GM21390 (cell line): ENCODE measurements at regions not wholly inside any gene's neighbourhood (a gene's known extent, or its start where the extent isn't known, plus 50 kb on each side); places are given as distances from the start of the nearest gene placed in this dataset.

Source experiments
- ATAC-seq: cut with Tn5 transposase; IDR thresholded peaks from one replicate; pipeline ENCODE4 v1.9.1; 2021; ENCODE audit not compliant: unreplicated experiment

DNA sequence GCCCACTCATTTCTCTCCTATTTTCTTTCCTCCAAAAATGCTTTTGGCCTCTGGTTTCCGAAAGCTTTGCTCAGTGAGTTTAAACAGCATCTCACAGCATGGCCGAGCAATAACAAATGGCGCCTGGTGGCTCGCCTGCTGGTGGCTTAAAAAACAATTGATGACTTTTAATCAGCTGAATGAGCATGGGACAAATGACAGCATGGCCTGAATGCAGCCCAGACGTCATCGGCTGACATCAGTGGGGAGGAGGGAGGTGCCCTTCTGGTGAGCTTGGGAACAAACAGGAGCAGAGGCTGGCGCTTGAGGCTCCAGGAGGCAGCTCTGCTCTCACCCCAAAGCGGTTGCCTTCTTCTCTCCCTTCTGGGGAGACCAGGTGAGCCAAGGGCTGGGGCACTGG lies 286.4 kb downstream of the BCOR start:
- ATAC-seq = no peak

DNA sequence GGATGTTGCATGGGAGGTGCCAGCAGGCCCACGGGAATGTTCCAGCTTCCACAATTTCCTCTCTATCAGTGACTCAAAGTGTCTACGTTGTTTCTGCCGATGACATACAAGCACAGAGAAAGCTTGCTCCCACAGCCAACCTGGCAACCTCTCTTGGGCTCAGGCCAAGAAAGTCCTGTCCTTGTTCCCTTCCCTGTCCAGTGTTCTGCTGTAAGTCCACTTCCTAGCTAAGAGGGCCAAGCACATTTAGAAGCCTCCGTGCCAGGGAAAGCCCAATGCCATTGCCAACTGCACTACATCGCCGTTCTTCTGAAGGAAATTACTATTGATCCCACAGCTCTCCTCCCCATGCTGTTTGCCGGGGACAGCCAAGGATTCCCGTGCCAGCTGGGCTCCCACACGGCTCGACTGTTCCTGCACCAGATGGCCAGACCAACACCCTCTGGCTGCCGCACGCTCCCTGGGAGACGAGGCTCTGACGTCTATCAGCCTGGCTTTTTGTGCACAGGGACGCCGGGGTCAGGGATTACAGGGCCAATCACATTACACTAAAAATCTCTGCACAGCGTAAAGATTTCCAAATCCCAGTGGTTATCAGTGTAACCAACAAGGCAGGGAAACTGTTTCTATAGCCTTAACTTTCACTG lies 284.0 kb downstream of the BCOR start:
- ATAC-seq = no peak

DNA sequence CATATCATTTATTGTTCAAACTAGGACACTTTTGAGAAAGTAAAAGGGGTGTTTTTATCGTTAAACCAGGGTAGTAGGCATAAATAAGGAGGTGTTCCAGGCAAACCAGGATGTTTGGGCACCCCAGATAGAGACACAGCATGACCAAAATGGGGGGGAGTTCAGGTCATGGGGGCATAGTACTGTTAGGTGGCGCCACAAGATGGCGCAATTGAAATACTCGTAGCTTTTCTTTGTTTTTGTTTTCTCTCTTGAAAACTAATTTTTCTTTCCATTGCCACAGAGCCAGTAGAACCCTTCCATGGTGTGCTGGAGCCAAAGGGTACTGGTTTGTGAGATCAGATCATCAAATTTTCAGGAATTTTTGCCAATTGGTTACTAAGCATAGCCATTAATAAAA lies 283.4 kb downstream of the BCOR start:
- ATAC-seq = no peak

DNA sequence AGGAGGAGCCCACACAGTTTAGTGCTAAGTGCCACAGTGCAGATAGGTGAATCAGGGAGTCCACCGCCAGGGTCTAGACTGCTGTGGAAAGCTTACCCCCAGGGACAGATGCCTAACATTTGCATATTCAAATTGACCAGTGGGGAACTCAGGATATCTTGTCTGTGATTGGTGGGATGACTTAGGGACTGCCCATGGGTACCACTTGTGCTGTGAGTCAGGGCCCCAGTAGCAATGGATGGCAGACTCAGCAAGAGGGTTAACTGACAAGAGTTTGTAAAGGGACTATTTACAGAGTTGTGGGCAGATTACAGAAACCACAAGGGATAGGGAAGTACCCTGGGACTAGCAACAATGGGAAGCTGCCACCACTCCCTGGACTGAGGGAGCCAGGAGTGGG lies 282.1 kb downstream of the BCOR start:
- ATAC-seq = no peak

DNA sequence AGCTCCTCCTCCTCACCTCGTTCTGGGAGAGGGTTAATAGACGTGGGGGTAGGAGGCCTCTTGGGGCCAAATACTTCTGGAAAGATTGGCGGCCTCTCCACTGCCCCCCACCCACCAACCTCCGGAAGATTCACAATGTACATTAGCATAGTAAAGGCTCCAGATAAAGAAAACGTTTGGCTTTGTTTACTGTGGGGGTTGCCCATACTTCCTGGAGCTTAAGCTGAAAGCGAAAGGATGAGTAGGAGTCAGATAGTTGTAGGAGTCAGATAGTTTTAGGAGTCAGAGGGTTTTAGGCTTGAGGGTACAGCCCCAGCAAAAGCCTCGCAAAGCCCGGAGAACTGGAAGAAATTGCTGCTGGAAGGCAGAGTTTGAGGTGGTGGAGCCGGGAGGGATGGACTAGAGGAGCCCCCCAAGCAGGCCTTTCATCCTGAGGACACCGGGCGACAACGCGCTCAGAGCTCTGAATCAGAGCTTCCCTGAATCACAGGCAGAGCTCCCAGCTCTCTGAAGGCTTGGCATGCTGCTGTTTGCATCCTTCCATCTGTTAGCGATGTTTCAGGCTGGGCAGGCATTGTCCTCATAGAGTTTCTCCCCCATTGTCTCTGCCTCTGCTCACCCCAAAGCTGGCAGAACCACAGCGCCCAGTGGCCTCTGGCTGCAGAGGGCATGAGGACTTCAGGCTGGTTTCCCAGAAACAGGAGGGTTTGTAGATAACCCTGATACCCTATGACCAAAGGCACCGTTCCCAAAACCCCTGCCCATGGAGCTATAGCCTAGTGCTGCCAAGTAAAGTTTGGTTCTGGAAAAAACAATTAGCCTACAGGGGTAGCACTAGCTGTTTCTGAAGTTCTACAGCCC lies 280.7 kb downstream of the BCOR start:
- ATAC-seq = no peak

DNA sequence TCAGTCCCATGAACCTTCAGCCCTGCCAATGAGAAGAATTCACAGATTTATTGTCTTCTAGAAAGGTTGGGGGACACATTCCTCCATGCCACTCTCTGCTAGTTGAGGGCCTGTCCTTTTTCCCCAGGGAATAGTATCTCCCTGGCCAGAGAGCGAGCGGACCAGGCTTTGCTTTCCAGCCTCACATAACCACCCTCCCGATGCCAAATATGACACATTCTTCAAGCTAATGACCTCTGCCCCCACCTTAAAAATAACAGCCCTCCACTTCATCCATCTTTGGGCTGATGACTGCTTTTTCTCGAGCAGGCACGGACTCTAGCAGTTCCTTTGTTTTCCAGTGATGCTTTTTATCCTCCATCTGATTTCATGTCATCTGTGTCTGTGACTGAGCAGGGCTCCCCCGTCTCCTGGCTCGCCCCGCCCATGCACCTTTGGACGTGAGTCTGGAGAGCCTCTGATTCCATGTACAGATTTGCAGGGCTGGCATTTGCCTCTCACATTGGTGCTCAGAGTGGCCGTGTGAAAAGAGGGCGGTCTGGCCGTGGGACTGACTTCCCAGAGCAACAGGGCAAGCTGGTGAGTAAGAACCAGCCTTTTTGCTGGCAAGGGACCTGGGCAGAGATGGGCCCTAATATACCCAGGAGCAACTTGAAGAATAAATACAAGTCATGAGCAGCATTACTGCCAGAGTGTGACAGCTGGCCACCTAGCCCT lies 279.8 kb downstream of the BCOR start:
- no peak for ATAC-seq

DNA sequence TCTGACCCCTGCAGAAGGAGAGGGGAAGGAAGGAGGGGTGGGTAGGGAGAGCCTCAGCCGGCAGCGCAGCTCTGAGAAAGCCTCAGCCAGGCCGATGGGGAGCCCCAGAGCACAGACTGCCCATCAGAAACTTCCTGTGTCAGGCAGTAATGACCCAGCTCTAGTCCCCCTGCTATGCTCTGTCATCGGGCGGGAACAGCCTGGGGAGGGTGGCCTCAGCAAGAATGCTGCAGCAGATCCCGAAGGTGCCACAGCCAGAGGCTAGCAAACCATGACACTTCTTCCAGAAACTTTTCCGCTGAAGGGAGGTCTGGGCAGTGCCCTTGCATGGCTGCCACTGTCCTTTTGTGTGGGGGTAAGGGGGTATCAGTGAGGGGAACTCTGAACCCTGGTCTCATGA lies 279.0 kb downstream of the BCOR start:
- ATAC-seq = no peak

DNA sequence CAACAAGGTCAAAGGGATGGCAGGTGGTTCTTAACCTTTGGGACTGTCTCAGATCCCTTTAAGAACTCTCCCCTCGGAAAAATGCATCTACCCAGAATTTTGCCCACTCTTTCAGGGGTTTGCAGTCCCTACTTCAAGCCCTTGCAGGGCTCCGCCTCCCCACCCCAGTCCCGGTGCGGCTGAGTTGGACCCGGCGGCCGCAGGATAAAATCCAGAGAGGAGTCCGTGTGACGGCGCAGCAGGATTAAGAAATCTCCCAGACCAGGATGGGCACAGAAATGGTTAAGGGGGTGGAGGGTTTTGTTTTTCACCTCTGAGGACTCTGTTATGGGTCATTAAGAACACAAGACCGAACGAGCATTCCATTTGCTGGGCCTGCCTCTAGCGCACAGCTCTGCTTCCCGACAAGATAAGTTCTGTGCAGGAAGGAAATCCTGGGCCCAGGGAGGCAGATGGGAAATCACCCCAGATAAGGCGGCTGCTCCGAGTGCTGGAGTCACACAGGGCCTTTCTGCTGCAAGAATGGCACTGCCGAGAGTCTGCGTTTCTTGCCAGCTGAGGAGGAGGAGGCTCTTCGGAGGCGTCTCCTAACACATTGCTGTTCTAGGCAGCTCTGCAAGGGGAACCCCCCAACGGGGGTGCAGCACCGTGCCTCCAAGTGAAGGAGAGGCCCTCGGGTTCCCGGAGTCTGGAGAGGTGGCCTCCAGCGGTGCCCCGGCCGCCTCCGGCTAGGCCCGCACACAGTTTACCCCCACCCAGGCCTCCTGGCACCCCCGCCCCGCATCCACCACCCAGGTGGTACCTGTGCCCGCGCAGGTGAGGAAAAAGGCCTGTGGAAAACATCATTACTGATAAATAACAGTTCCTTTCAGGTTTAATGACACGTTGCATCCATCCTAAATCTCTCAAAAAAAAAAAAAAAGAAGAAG lies 277.6 kb downstream of the BCOR start:
- ATAC-seq = no peak

DNA sequence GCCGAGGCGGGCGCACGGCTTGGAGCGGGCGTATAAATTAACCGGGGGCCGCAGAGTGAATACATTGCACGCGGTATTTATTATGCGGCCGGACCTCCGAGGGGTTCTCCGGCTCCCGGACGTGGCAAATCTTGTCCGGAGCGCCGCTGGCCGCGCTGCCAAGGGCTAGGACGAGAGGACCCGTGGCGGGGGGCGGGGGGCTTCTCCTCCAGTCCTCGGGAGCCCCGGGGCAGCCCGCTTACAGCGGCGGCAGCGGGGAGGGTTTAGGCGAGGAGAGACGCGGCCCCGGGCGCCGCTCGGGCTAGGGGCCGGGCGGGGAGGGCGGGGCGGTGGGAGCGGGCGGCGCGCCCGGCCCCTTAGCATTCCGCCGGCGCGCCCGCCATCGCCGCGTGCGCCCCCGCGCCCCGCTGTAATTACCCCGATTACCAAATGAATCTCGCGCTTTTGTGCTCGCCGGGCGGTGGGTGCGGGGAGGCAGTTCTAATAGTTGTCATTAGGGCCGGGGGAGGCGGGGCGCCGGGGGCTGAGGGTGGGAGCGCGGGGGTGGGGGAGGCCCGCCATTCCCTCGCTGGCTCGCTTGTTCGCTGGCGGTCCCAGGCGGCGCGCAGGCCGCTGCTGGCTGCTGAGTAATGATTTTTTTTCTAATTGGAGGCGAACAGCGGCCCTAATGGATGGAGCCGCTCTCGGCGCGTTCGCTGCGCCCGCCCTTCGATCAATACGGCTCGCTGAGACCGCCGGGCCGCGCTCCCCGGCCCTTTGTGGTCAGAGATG lies 276.6 kb downstream of the BCOR start:
- no peak for ATAC-seq

DNA sequence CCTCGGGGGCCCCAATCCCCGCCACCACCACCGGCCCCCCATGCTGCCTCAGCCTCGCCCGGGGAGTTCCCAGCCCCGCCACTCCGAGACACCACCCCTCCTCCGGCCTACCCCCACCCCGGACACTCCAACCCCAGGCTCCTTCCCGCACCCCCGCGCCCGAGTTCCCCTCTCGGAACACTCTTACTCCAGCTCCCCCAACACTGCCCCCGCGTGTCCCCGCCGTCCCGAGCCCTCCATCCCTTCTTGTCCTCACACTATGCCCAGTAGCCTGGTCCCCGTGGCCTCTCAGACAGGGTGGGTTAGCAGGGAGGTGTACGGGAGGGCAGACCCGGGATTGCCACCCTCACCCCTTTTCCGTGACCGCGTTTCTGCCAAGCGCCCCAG lies 276.1 kb downstream of the BCOR start:
- ATAC-seq = no peak

DNA sequence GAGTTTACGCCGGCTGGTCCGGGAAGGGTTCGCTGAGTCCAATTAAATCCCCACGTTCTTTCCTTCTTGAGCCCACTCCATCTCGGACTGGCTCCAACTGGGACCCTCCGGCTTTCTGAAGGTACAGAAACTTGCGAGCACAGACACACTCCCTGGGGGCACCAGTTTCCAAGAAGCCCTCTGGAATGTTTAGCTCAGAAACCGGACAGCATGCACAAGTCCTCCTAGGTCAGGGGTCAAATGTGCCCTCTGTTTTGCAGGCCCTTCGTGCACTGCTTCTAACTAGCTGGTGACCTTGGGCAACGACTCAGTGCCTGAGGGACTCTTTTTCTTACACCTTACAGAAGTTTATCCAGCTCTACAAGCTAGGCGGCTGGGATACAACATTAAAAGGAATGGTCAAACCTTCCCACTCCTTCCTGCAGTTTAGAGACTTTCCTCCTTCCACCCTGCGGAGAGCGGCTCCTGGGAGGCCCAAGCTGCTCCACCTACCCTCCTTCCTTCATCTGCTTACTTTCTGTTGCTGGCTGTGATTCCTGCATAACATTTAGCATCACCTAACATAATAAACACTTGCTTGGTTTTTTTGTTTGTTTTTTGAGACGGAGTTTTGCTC lies 275.5 kb downstream of the BCOR start:
- no peak for ATAC-seq

DNA sequence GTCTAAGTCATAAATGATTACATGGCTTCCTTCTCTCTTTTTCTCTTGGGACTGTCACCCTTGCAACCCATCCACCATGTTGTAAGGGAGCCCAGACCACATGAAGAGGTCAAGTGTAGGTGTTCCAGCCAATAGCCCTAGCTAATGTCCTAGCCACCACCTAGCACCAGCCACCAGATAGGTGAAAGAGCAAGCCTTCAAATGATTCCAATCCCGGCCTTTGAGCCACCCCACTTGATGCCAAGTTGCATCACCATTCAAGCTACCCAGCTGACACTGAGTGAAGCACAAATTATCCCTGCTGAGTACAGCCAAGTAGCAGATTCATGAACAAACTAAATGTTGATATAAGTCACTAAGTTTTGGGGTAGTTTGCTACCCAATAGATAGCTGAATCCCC lies 274.3 kb downstream of the BCOR start:
- no peak for ATAC-seq

DNA sequence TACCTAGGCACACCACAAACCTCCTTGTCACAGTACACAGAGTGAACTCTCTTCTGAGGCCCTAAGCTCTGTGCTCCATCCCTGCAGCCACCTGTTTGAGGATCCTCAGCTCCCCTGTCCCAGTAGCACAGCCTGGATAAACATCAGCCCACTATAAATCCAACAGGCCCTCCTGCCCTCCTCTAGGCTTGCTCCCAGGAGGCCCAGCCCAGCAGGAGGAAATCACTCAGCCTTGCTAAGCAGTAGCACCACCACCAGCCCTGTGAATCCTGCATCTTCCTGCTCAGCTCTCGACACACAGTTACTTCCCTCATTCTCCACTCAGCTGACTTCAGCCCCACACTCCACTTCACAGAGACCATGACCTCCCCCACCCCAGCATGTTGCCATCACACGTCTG lies 273.9 kb downstream of the BCOR start:
- no peak for ATAC-seq

DNA sequence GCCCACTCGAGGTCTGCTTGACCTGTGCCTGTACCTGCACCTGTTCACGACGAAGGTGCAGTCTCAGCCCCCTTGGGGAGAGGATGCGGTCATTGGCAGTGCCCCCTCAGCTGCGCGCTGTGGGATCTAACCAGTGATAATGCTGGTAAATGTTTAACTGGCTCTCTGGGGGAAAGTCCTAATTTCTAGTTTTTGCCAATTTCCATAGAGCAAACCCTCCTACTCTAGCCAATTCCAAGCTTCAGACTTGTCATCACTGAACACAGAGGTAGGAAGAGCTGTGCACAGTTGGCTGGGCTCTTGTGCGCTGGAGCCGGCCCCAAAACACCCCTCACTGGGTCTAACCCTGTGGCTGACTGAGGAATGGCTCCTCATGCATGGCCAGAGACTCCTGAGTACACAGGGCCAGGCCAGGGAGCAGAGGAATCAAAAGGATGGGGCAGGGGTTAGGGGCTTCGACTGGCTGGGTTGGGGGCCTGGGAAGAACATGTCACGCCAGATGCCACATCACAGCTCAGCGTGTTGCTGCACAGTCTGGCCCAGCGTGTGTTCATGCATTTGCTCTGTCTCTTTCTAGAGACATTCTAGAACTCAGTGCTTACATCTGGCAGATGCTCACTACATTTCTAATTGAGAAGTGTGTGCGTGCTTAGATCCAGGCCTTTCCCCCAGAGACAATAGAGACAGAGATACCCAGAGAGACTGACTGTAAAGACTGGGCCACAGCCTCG lies 270.8 kb downstream of the BCOR start:
- ATAC-seq = no peak

DNA sequence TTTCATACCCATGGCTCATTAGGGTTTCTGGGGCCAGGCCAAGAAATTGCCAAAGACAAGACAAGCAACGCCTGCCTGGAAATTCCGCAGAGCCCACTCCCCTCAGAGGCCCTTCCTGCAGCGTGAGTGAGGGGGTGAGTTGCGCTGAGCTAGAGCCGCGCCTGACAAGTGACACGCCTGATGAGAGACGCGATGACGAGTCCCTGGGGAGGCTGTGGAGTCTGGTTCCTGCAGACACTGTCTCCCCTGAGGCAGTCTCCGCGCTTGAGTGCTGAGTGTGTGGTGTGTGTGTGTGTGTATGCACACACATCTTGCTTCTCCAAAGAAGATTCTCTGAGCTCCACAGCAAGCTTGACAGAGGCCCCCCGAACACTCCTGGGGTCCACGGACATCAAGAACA lies 269.8 kb downstream of the BCOR start:
- peak; percentile 60 for ATAC-seq

DNA sequence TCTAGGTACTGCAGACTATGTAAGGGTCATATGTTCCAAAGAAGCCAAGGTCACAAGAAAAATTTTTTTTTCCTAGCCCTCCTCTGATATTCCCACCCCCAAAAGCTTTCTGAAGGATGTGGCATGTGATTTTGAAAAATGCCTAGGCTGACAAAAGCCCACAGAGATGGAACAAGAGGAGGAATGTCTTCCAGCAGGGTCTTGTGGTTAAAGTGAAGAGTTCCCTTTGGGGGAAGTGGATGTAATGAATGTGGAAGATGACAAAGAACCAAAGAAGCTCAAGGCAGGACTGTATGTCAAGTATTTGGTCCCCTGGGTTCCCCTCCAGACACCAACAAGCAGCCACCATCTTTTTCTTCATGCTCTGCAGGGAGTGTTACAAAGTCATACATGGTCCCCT lies 268.8 kb downstream of the BCOR start:
- ATAC-seq = no peak

DNA sequence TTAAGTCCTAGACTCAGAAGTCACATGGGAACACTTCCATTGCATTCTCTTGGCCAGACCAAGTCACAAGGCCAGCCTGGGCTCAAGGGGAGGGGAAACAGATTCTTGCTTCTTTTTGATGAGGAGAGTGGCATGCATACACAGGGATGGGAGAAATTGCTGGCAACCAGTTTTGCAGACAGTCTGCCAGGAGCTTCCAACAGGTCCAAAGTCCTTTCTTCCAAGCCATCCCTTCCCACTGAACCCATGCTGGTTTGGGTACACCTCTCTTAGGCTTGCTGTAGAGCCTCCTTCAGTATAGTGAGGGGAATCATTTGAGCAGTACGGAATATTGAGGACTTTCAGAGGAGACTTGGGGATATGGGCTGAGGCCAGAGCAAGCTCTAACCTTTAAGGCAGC lies 267.8 kb downstream of the BCOR start:
- ATAC-seq = no peak

DNA sequence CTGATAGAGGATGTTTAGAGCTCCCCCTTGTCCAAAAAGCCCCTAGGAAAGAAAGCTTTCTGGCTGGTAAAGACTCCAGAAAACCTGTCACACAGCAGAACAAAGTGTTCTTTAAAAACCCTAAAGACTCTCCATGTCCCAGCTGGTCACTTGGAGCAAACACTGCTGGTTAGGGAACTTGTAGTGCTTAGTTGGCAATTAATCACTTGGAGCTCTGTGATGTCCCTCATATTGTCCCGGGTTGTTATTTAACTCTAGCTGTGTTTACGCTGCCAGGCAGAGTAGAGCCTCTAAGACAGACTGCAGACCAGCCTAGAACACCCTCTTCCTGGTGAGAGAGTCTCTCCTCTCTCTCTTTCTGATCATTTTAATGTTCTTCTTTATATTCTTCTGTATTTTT lies 267.3 kb downstream of the BCOR start:
- ATAC-seq = no peak

DNA sequence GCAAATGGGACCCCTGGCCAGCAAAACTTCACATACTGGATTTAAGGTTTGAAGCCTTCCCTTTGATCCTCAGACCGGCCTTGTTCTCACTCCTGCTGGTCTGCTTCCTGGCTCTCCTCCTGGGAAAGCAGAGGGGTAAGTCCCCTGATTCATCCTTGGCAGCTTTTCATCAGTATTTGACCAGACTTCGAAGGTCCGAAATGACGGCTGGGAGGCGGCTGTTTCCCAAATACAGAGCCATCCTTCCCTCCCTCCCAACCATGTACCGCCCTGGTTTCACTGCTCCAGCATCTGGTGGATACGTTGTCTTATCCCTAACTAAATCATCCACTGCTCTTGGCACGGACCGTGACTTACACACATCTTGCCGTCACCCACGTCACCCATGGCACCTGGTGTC lies 265.5 kb downstream of the BCOR start:
- ATAC-seq = no peak
